ENCODE measurements at regions not wholly inside any gene's neighbourhood (a gene's known extent, or its start where the extent isn't known, plus 50 kb on each side); places are given as distances from the start of the nearest gene placed in this dataset.

- TF ChIP-seq CTCF (IDR thresholded peaks at IDR 0.05; ENCODE audit: low read length), result no peak
- TF ChIP-seq EZH2 (IDR thresholded peaks at IDR 0.05; ENCODE audit: borderline replicate concordance, low read length), result no peak
Measured at GRCh38 chr1:119210296-119210649, 69.8 kb upstream of the WARS2 start.
